ENCODE measurements at regions not wholly inside any gene's neighbourhood (a gene's known extent, or its start where the extent isn't known, plus 50 kb on each side); places are given as distances from the start of the nearest gene placed in this dataset.

GRCh38 chr16:86100205-86101136 lies 201.5 kb downstream of the IRF8 start:
- DNase-seq, result no peak
- H3K27ac ChIP-seq, result no peak overlapping the region

GRCh38 chr16:86101137-86101896 lies 202.4 kb downstream of the IRF8 start:
- no peak for ATAC-seq
- H3K4me3 ChIP-seq, result no peak overlapping the region
- no peak for DNase-seq
- TF ChIP-seq, protein P1, sequence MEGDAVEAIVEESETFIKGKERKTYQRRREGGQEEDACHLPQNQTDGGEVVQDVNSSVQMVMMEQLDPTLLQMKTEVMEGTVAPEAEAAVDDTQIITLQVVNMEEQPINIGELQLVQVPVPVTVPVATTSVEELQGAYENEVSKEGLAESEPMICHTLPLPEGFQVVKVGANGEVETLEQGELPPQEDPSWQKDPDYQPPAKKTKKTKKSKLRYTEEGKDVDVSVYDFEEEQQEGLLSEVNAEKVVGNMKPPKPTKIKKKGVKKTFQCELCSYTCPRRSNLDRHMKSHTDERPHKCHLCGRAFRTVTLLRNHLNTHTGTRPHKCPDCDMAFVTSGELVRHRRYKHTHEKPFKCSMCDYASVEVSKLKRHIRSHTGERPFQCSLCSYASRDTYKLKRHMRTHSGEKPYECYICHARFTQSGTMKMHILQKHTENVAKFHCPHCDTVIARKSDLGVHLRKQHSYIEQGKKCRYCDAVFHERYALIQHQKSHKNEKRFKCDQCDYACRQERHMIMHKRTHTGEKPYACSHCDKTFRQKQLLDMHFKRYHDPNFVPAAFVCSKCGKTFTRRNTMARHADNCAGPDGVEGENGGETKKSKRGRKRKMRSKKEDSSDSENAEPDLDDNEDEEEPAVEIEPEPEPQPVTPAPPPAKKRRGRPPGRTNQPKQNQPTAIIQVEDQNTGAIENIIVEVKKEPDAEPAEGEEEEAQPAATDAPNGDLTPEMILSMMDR (IDR thresholded peaks at IDR 0.05), result no peak
- no peaks in the 10 kb centered on the region for H3K27me3 ChIP-seq (ENCODE audit: low read depth)
- H3K36me3 ChIP-seq, result no peaks in the 10 kb centered on the region
- H3K4me1 ChIP-seq, result no peaks in the 10 kb centered on the region
- intact Hi-C loops (cut with DNase I), result no loop called here
- no peak overlapping the region for H3K27ac ChIP-seq
- no peaks in the 10 kb centered on the region for H3K9me3 ChIP-seq

More at GRCh38 chr16:86100205-86101136, 201.5 kb downstream of the IRF8 start:
- H3K9me3 ChIP-seq, result no peaks in the 10 kb centered on the region
- no peaks in the 10 kb centered on the region for H3K27me3 ChIP-seq (ENCODE audit: low read depth)
- no peaks in the 10 kb centered on the region for H3K36me3 ChIP-seq
- TF ChIP-seq, protein P1 (IDR thresholded peaks at IDR 0.05), result no peak
- intact Hi-C loops (cut with DNase I), result no loop called here
- no peaks in the 10 kb centered on the region for H3K4me1 ChIP-seq
- H3K4me3 ChIP-seq, result no peak overlapping the region
- no peak for ATAC-seq

GRCh38 chr16:86101897-86102157 lies 202.9 kb downstream of the IRF8 start:
- Histone ChIP-seq H3K27me3 (ENCODE audit: low read depth) (no peaks in the 10 kb centered on the region), H3K4me3 (no peak overlapping the region), H3K9me3 (no peaks in the 10 kb centered on the region), H3K4me1 (no peaks in the 10 kb centered on the region), H3K36me3 (no peaks in the 10 kb centered on the region), H3K27ac (no peak overlapping the region)
- intact Hi-C loops (cut with DNase I), result no loop called here
- TF ChIP-seq, protein P1 (IDR thresholded peaks at IDR 0.05), result no peak
- ATAC-seq, result no peak
- DNase-seq, result no peak

GRCh38 chr16:86103320-86103719 lies 204.4 kb downstream of the IRF8 start:
- no peaks in the 10 kb centered on the region for H3K9me3 ChIP-seq
- no peaks in the 10 kb centered on the region for H3K27me3 ChIP-seq (ENCODE audit: low read depth)
- ATAC-seq (no peak), DNase-seq (no peak)
- no peaks in the 10 kb centered on the region for H3K36me3 ChIP-seq
- H3K27ac ChIP-seq, result no peak overlapping the region
- no peaks in the 10 kb centered on the region for H3K4me1 ChIP-seq
- intact Hi-C loops (cut with DNase I), result no loop called here
- H3K4me3 ChIP-seq, result no peak overlapping the region
- TF ChIP-seq, protein P1 (IDR thresholded peaks at IDR 0.05), result no peak

GRCh38 chr16:86104537-86105048 lies 205.6 kb downstream of the IRF8 start:
- Histone ChIP-seq H3K27me3 (ENCODE audit: low read depth) (no peaks in the 10 kb centered on the region), H3K36me3 (no peaks in the 10 kb centered on the region), H3K9me3 (no peaks in the 10 kb centered on the region), H3K27ac (no peak overlapping the region), H3K4me1 (no peaks in the 10 kb centered on the region), H3K4me3 (no peak overlapping the region)
- TF ChIP-seq, protein P1 (IDR thresholded peaks at IDR 0.05), result no peak
- no peak for DNase-seq
- ATAC-seq, result no peak
- intact Hi-C loops (cut with DNase I), result no loop called here
